ENCODE measurements at regions not wholly inside any gene's neighbourhood (a gene's known extent, or its start where the extent isn't known, plus 50 kb on each side); places are given as distances from the start of the nearest gene placed in this dataset.
A peak's percentile ranks its signal among the peaks of the same experiment; 100 is the strongest.
"Not testable (repeated sequence)": the region's sequence is repeated elsewhere in the genome, so short reads cannot be mapped to it uniquely, and the experiment has no call there.

- DNase-seq (ENCODE audit: low read depth in 2 of 2): peak in 1 of 2 donors; percentile 63
- TF ChIP-seq, protein P1, sequence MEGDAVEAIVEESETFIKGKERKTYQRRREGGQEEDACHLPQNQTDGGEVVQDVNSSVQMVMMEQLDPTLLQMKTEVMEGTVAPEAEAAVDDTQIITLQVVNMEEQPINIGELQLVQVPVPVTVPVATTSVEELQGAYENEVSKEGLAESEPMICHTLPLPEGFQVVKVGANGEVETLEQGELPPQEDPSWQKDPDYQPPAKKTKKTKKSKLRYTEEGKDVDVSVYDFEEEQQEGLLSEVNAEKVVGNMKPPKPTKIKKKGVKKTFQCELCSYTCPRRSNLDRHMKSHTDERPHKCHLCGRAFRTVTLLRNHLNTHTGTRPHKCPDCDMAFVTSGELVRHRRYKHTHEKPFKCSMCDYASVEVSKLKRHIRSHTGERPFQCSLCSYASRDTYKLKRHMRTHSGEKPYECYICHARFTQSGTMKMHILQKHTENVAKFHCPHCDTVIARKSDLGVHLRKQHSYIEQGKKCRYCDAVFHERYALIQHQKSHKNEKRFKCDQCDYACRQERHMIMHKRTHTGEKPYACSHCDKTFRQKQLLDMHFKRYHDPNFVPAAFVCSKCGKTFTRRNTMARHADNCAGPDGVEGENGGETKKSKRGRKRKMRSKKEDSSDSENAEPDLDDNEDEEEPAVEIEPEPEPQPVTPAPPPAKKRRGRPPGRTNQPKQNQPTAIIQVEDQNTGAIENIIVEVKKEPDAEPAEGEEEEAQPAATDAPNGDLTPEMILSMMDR (IDR thresholded peaks at IDR 0.05; ENCODE audit: low read depth, low read length): no peak
- H3K4me3 ChIP-seq (replicated peaks in 1 of 2; ENCODE audit: low read depth in 2 of 2, low read length in 2 of 2): no peak overlapping the region
Observed at GRCh38 chr2:64276417-64277095, 132.3 kb upstream of the PELI1 start.

DNA sequence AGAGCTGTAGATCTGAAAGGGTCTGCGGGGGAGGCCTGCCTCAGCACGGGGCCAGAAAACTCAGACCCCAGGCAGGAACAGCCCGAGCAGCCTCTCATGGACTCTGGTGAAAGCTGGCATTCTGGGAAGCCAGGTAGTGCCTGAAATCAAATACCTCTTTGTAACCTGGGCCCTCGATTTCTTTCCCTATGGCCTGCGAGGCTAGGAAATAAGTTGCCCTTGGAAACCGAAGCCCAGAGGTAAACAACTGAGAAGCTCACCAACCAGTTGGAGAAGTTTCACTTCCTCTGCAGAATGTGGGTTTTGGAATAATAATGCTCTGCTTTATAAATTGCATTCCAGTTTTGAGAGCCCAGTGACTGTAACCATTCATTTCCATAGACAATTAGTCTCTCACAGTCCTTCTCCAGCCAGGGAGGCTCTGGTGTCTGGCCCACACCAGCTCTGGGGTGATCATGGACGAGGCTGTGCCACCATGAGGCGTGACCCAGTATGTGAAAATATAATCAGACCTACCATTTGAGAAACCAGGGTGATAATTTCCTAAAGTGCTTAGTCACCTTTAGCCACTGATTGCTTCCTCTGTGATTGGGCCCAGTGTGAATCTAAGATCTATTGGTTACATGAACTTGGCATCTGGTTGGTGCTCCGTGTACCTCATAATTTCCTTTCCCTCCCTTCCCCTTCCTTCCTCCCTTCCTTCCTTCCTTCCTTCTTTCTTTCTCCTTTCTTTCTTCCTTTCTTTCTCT lies 133.1 kb upstream of the PELI1 start:
- TF ChIP-seq, protein P1 (IDR thresholded peaks at IDR 0.05; ENCODE audit: low read depth, low read length): no peak
- DNase-seq (ENCODE audit: low read depth in 2 of 2): no peak
- no peak overlapping the region for H3K4me3 ChIP-seq (replicated peaks in 1 of 2; ENCODE audit: low read depth in 2 of 2, low read length in 2 of 2)

DNA sequence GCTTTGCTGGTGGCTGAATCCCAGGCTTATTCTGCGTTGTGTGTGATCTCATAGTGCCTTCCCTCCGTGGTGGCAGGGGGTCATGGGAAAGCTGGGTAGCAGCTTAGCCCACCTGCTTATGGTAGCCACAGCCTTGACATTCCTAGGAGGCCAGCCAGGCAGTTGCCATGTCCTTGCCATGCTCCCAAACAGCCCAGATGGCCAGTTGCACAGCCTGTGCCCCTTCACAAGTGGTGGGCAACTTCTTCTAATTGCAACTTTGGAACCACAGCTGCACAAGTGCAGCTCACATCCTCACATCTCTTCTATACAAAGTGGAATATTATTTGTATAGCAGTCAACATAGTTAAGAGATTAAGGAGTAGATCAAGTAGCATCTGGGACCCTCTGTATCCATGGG lies 136.6 kb upstream of the PELI1 start:
- not testable (repeated sequence) for H3K4me3 ChIP-seq (replicated peaks in 1 of 2; ENCODE audit: low read depth in 2 of 2, low read length in 2 of 2); DNase-seq (ENCODE audit: low read depth in 2 of 2)

DNA sequence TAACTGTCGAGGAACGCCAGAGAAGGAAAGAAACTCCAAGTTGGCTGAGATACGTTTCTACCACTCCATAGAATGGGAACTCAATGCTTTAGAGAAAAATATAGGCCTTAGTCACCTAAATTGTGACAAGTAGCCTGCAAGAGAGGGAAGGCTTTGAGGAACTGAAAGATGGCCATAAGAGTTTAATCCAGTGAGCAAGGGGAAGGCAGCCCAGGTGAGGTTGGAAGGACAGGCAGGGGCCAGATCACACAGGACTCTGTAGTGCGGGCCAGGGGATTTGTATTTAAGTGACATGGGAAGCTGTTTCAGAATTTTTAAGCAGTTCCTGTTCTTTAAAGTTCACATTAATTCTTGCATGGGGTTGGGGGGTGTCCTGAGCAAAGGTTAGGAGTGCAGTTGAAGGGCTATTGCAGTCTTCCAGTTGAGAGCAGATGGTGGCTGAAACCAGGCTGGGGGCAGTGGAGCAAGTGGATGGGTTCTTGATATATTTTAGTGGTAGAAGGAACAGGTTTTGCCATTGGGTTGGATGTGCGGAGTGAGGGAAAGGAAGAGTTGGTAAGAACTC lies 138.9 kb upstream of the PELI1 start:
- H3K4me3 ChIP-seq (replicated peaks in 1 of 2; ENCODE audit: low read depth in 2 of 2, low read length in 2 of 2): no peak overlapping the region
- DNase-seq (ENCODE audit: low read depth in 2 of 2): no peak
- TF ChIP-seq, protein P1 (IDR thresholded peaks at IDR 0.05; ENCODE audit: low read depth, low read length): no peak

DNA sequence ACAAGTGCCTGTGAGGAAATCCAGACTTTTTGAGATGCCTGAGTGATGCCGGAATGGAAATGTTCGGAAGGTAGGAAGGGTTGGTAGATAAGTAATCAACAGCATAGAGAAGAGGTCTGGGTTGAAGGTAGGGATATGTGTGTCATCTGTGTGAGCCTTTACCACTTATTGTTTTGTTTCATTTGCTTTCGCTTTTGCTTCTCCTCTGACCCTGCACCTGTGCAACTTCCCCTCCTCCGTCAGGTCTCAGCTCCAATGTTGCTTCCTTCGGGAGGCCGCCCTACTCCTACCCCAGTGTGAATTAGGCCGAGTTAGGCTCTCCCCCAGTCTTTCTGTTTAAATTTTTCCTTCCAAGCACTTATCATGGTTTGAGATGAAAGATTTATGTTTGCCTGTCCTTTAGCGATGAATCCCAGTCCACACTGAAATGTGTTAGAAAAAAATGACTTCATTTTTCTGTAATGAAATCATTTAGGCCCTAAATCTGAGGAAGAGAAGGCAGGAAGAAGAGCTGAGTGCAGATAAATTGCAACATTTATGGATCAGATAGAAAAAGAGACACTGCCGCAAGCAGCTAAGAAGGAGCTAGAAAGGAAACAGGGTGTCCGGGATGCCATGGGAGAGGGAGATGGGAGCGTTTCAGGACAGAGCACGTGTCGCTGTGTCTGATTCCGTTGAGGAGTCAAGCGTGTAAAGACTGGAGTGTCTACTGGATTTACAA lies 139.6 kb upstream of the PELI1 start:
- TF ChIP-seq, protein P1 (IDR thresholded peaks at IDR 0.05; ENCODE audit: low read depth, low read length): no peak
- no peak for DNase-seq (ENCODE audit: low read depth in 2 of 2)
- H3K4me3 ChIP-seq (replicated peaks in 1 of 2; ENCODE audit: low read depth in 2 of 2, low read length in 2 of 2): no peak overlapping the region

GRCh38 chr2:64284751-64285150 lies 140.5 kb upstream of the PELI1 start:
- H3K4me3 ChIP-seq (replicated peaks in 1 of 2; ENCODE audit: low read depth in 2 of 2, low read length in 2 of 2): no peak overlapping the region
- TF ChIP-seq, protein P1 (IDR thresholded peaks at IDR 0.05; ENCODE audit: low read depth, low read length): no peak
- no peak for DNase-seq (ENCODE audit: low read depth in 2 of 2)
